ENCODE measurements at regions not wholly inside any gene's neighbourhood (a gene's known extent, or its start where the extent isn't known, plus 50 kb on each side); places are given as distances from the start of the nearest gene placed in this dataset.

GRCh38 chr14:82073547-82073946 lies 539.9 kb upstream of the SEL1L start:
- no peaks in the 10 kb centered on the region for H3K27me3 ChIP-seq (ENCODE audit: control insufficient read depth in 5 of 5, insufficient read depth in 4 of 5, low read length in 5 of 5)
- no peaks in the 10 kb centered on the region for H3K4me1 ChIP-seq (ENCODE audit: control insufficient read depth in 5 of 5, insufficient read depth in 5 of 5, low read length in 5 of 5)
- H3K4me3 ChIP-seq (ENCODE audit: low read depth in 1 of 5, low read length in 5 of 5) = no peak overlapping the region
- peaks cover 0 to 3% (median 0%) of the 10 kb centered on the region in 5 donors for H3K9me3 ChIP-seq (ENCODE audit: control insufficient read depth in 5 of 5, low read length in 5 of 5)
- no peak overlapping the region for H3K9ac ChIP-seq (ENCODE audit: low read length in 5 of 5)
- H3K27ac ChIP-seq (ENCODE audit: low read depth, low read length) = no peak overlapping the region
- no peaks in the 10 kb centered on the region for H3K36me3 ChIP-seq (ENCODE audit: control insufficient read depth in 5 of 5, insufficient read depth in 5 of 5, low read length in 5 of 5)

- Histone ChIP-seq H3K4me1 (ENCODE audit: control insufficient read depth in 5 of 5, insufficient read depth in 5 of 5, low read length in 5 of 5) (no peaks in the 10 kb centered on the region), H3K36me3 (ENCODE audit: control insufficient read depth in 5 of 5, insufficient read depth in 5 of 5, low read length in 5 of 5) (no peaks in the 10 kb centered on the region), H3K4me3 (ENCODE audit: low read depth in 1 of 5, low read length in 5 of 5) (no peak overlapping the region), H3K9me3 (ENCODE audit: control insufficient read depth in 5 of 5, low read length in 5 of 5) (peaks cover 0 to 3% (median 0%) of the 10 kb centered on the region in 5 donors), H3K27me3 (ENCODE audit: control insufficient read depth in 5 of 5, insufficient read depth in 4 of 5, low read length in 5 of 5) (peaks cover 0 to 2% (median 0%) of the 10 kb centered on the region in 5 donors), H3K27ac (ENCODE audit: low read depth, low read length) (no peak overlapping the region), H3K9ac (ENCODE audit: low read length in 5 of 5) (no peak overlapping the region)
Observed at GRCh38 chr14:82075566-82075965, 541.9 kb upstream of the SEL1L start.

GRCh38 chr14:82079553-82079952 lies 545.9 kb upstream of the SEL1L start:
- no peaks in the 10 kb centered on the region for H3K36me3 ChIP-seq (ENCODE audit: control insufficient read depth in 5 of 5, insufficient read depth in 5 of 5, low read length in 5 of 5)
- H3K9me3 ChIP-seq (ENCODE audit: control insufficient read depth in 5 of 5, low read length in 5 of 5) = peaks cover 0 to 3% (median 0%) of the 10 kb centered on the region in 5 donors
- no peak overlapping the region for H3K4me3 ChIP-seq (ENCODE audit: low read depth in 1 of 5, low read length in 5 of 5)
- no peaks in the 10 kb centered on the region for H3K4me1 ChIP-seq (ENCODE audit: control insufficient read depth in 5 of 5, insufficient read depth in 5 of 5, low read length in 5 of 5)
- H3K27ac ChIP-seq (ENCODE audit: low read depth, low read length) = no peak overlapping the region
- H3K27me3 ChIP-seq (ENCODE audit: control insufficient read depth in 5 of 5, insufficient read depth in 4 of 5, low read length in 5 of 5) = peaks cover 0 to 2% (median 0%) of the 10 kb centered on the region in 5 donors
- no peak overlapping the region for H3K9ac ChIP-seq (ENCODE audit: low read length in 5 of 5)

- Histone ChIP-seq H3K4me1 (ENCODE audit: control insufficient read depth in 5 of 5, insufficient read depth in 5 of 5, low read length in 5 of 5) (no peaks in the 10 kb centered on the region), H3K4me3 (ENCODE audit: low read depth in 1 of 5, low read length in 5 of 5) (no peak overlapping the region), H3K9ac (ENCODE audit: low read length in 5 of 5) (no peak overlapping the region), H3K36me3 (ENCODE audit: control insufficient read depth in 5 of 5, insufficient read depth in 5 of 5, low read length in 5 of 5) (no peaks in the 10 kb centered on the region), H3K9me3 (ENCODE audit: control insufficient read depth in 5 of 5, low read length in 5 of 5) (peaks cover 0 to 3% (median 0%) of the 10 kb centered on the region in 5 donors), H3K27me3 (ENCODE audit: control insufficient read depth in 5 of 5, insufficient read depth in 4 of 5, low read length in 5 of 5) (peaks cover 0 to 2% (median 0%) of the 10 kb centered on the region in 5 donors), H3K27ac (ENCODE audit: low read depth, low read length) (no peak overlapping the region)
Observed at GRCh38 chr14:82080370-82080769, 546.7 kb upstream of the SEL1L start.

- H3K27me3 ChIP-seq (ENCODE audit: control insufficient read depth in 5 of 5, insufficient read depth in 4 of 5, low read length in 5 of 5) = peaks cover 0 to 2% (median 0%) of the 10 kb centered on the region in 5 donors
Observed at GRCh38 chr14:82084813-82085212, 551.2 kb upstream of the SEL1L start.

GRCh38 chr14:82091097-82091496 lies 557.4 kb upstream of the SEL1L start:
- Histone ChIP-seq H3K27ac (ENCODE audit: low read depth, low read length) (no peak overlapping the region), H3K9ac (ENCODE audit: low read length in 5 of 5) (no peak overlapping the region), H3K27me3 (ENCODE audit: control insufficient read depth in 5 of 5, insufficient read depth in 4 of 5, low read length in 5 of 5) (no peaks in the 10 kb centered on the region), H3K4me1 (ENCODE audit: control insufficient read depth in 5 of 5, insufficient read depth in 5 of 5, low read length in 5 of 5) (no peaks in the 10 kb centered on the region), H3K4me3 (ENCODE audit: low read depth in 1 of 5, low read length in 5 of 5) (no peak overlapping the region), H3K9me3 (ENCODE audit: control insufficient read depth in 5 of 5, low read length in 5 of 5) (no peaks in the 10 kb centered on the region), H3K36me3 (ENCODE audit: control insufficient read depth in 5 of 5, insufficient read depth in 5 of 5, low read length in 5 of 5) (no peaks in the 10 kb centered on the region)

More at GRCh38 chr14:82084813-82085212, 551.2 kb upstream of the SEL1L start:
- no peaks in the 10 kb centered on the region for H3K36me3 ChIP-seq (ENCODE audit: control insufficient read depth in 5 of 5, insufficient read depth in 5 of 5, low read length in 5 of 5)
- H3K4me3 ChIP-seq (ENCODE audit: low read depth in 1 of 5, low read length in 5 of 5) = no peak overlapping the region
- H3K27ac ChIP-seq (ENCODE audit: low read depth, low read length) = no peak overlapping the region
- no peaks in the 10 kb centered on the region for H3K4me1 ChIP-seq (ENCODE audit: control insufficient read depth in 5 of 5, insufficient read depth in 5 of 5, low read length in 5 of 5)
- H3K9ac ChIP-seq (ENCODE audit: low read length in 5 of 5) = no peak overlapping the region
- no peaks in the 10 kb centered on the region for H3K9me3 ChIP-seq (ENCODE audit: control insufficient read depth in 5 of 5, low read length in 5 of 5)

GRCh38 chr14:82094829-82095345 lies 561.2 kb upstream of the SEL1L start:
- Histone ChIP-seq H3K4me1 (ENCODE audit: control insufficient read depth in 5 of 5, insufficient read depth in 5 of 5, low read length in 5 of 5) (no peaks in the 10 kb centered on the region), H3K36me3 (ENCODE audit: control insufficient read depth in 5 of 5, insufficient read depth in 5 of 5, low read length in 5 of 5) (no peaks in the 10 kb centered on the region), H3K9me3 (ENCODE audit: control insufficient read depth in 5 of 5, low read length in 5 of 5) (no peaks in the 10 kb centered on the region), H3K27ac (ENCODE audit: low read depth, low read length) (no peak overlapping the region), H3K27me3 (ENCODE audit: control insufficient read depth in 5 of 5, insufficient read depth in 4 of 5, low read length in 5 of 5) (no peaks in the 10 kb centered on the region), H3K4me3 (ENCODE audit: low read depth in 1 of 5, low read length in 5 of 5) (no peak overlapping the region), H3K9ac (ENCODE audit: low read length in 5 of 5) (no peak overlapping the region)

GRCh38 chr14:82104013-82104412 lies 570.4 kb upstream of the SEL1L start:
- Histone ChIP-seq H3K4me3 (ENCODE audit: low read depth in 1 of 5, low read length in 5 of 5) (no peak overlapping the region), H3K9ac (ENCODE audit: low read length in 5 of 5) (no peak overlapping the region), H3K27ac (ENCODE audit: low read depth, low read length) (no peak overlapping the region), H3K4me1 (ENCODE audit: control insufficient read depth in 5 of 5, insufficient read depth in 5 of 5, low read length in 5 of 5) (no peaks in the 10 kb centered on the region), H3K27me3 (ENCODE audit: control insufficient read depth in 5 of 5, insufficient read depth in 4 of 5, low read length in 5 of 5) (no peaks in the 10 kb centered on the region), H3K36me3 (ENCODE audit: control insufficient read depth in 5 of 5, insufficient read depth in 5 of 5, low read length in 5 of 5) (no peaks in the 10 kb centered on the region), H3K9me3 (ENCODE audit: control insufficient read depth in 5 of 5, low read length in 5 of 5) (no peaks in the 10 kb centered on the region)

- no peaks in the 10 kb centered on the region for H3K36me3 ChIP-seq (ENCODE audit: control insufficient read depth in 5 of 5, insufficient read depth in 5 of 5, low read length in 5 of 5)
- H3K9me3 ChIP-seq (ENCODE audit: control insufficient read depth in 5 of 5, low read length in 5 of 5) = peaks cover 0 to 5% (median 2%) of the 10 kb centered on the region in 5 donors
- H3K9ac ChIP-seq (ENCODE audit: low read length in 5 of 5) = no peak overlapping the region
- no peak overlapping the region for H3K4me3 ChIP-seq (ENCODE audit: low read depth in 1 of 5, low read length in 5 of 5)
- no peak overlapping the region for H3K27ac ChIP-seq (ENCODE audit: low read depth, low read length)
- H3K4me1 ChIP-seq (ENCODE audit: control insufficient read depth in 5 of 5, insufficient read depth in 5 of 5, low read length in 5 of 5) = no peaks in the 10 kb centered on the region
- H3K27me3 ChIP-seq (ENCODE audit: control insufficient read depth in 5 of 5, insufficient read depth in 4 of 5, low read length in 5 of 5) = no peaks in the 10 kb centered on the region
Observed at GRCh38 chr14:82112210-82112839, 578.7 kb upstream of the SEL1L start.

GRCh38 chr14:82113007-82113406 lies 579.4 kb upstream of the SEL1L start:
- no peaks in the 10 kb centered on the region for H3K27me3 ChIP-seq (ENCODE audit: control insufficient read depth in 5 of 5, insufficient read depth in 4 of 5, low read length in 5 of 5)
- no peak overlapping the region for H3K9ac ChIP-seq (ENCODE audit: low read length in 5 of 5)
- H3K9me3 ChIP-seq (ENCODE audit: control insufficient read depth in 5 of 5, low read length in 5 of 5) = peaks cover 0 to 12% (median 3%) of the 10 kb centered on the region in 5 donors
- H3K27ac ChIP-seq (ENCODE audit: low read depth, low read length) = no peak overlapping the region
- no peaks in the 10 kb centered on the region for H3K4me1 ChIP-seq (ENCODE audit: control insufficient read depth in 5 of 5, insufficient read depth in 5 of 5, low read length in 5 of 5)
- no peaks in the 10 kb centered on the region for H3K36me3 ChIP-seq (ENCODE audit: control insufficient read depth in 5 of 5, insufficient read depth in 5 of 5, low read length in 5 of 5)
- no peak overlapping the region for H3K4me3 ChIP-seq (ENCODE audit: low read depth in 1 of 5, low read length in 5 of 5)
